ENCODE measurements at regions not wholly inside any gene's neighbourhood (a gene's known extent, or its start where the extent isn't known, plus 50 kb on each side); places are given as distances from the start of the nearest gene placed in this dataset.
A peak's percentile ranks its signal among the peaks of the same experiment; 100 is the strongest.

GRCh38 chr3:40782111-40782721 is 257.5 kb downstream of the ZNF621 start:
- DNase-seq (ENCODE audit: low spot score in 2 of 2), result no peak
- no peaks in the 10 kb centered on the region for H3K4me1 ChIP-seq
- no peaks in the 10 kb centered on the region for H3K27me3 ChIP-seq (ENCODE audit: low read depth)
- in situ Hi-C loops (cut with MboI; ENCODE audit: low sequenced_read_pairs), result no loop called here
- H3K9me3 ChIP-seq, result no peaks in the 10 kb centered on the region
- H3K36me3 ChIP-seq (replicated peaks), result no peaks in the 10 kb centered on the region
- H3K4me3 ChIP-seq, result no peak overlapping the region

GRCh38 chr3:40790746-40791145 is 266.0 kb downstream of the ZNF621 start:
- in situ Hi-C loops (cut with MboI; ENCODE audit: low sequenced_read_pairs), result no loop called here
- DNase-seq (ENCODE audit: low spot score in 2 of 2), result no peak
- no peaks in the 10 kb centered on the region for H3K36me3 ChIP-seq (replicated peaks)
- no peaks in the 10 kb centered on the region for H3K9me3 ChIP-seq
- no peak overlapping the region for H3K4me3 ChIP-seq
- H3K27me3 ChIP-seq (ENCODE audit: low read depth), result no peaks in the 10 kb centered on the region; the same call in 1 of the 2 replicates
- no peaks in the 10 kb centered on the region for H3K4me1 ChIP-seq

DNA sequence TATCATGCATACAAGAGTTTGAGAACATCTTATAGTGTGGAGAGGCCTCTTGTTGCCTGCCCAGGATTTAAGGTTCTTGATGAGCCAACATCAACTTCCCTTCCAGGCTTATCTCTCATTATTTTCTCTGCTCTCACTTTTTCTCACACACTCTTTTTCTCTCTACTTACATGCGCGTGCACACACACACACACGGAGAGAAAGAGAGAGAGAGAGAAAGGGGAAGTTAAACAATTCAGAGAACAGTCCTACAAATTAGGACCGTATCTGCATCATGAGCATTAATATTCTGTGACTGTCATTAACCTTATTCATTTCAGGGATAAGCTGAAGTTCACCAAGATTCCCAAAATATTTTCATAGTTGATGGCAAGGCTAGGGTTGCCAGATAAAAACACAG is 269.0 kb downstream of the ZNF621 start:
- in situ Hi-C loops (cut with MboI; ENCODE audit: low sequenced_read_pairs), result no loop called here
- no peaks in the 10 kb centered on the region for H3K9me3 ChIP-seq
- H3K36me3 ChIP-seq (replicated peaks), result no peaks in the 10 kb centered on the region
- no peaks in the 10 kb centered on the region; the same call in 1 of the 2 replicates for H3K27me3 ChIP-seq (ENCODE audit: low read depth)
- no peak overlapping the region for H3K4me3 ChIP-seq
- no peak for DNase-seq (ENCODE audit: low spot score in 2 of 2)
- H3K4me1 ChIP-seq, result no peaks in the 10 kb centered on the region

- no peaks in the 10 kb centered on the region for H3K27me3 ChIP-seq (ENCODE audit: low read depth)
- no peaks in the 10 kb centered on the region for H3K4me1 ChIP-seq
- no peak overlapping the region for H3K4me3 ChIP-seq
- no peaks in the 10 kb centered on the region for H3K9me3 ChIP-seq
- no peak for DNase-seq (ENCODE audit: low spot score in 2 of 2)
- H3K36me3 ChIP-seq (replicated peaks), result no peaks in the 10 kb centered on the region
- in situ Hi-C loops (cut with MboI; ENCODE audit: low sequenced_read_pairs), result no loop called here
Observed at GRCh38 chr3:40800343-40800742, 275.6 kb downstream of the ZNF621 start.

DNA sequence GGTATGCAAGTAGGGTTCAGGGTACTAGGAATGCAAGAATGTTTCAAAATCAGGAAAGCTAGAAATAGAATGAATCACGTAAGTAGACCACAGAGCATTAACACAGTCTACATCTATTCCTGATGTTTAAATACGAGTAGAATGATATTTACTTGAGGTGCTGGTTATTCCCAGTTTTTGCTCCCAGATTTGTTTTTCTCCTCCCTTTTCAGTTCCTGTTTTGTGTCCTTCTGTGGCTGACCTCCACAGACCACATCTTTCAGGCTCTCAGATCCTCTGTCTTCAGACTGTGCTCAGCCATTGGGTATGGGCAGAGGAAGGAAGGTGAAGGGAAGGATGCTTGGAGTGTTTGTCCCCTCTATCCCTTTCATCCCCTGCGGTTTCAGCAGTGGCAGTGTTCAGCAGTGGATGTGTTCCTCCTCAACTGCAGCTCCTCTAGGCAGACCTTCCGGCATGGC is 276.6 kb downstream of the ZNF621 start:
- Histone ChIP-seq H3K4me1 (no peaks in the 10 kb centered on the region), H3K4me3 (no peak overlapping the region), H3K27me3 (ENCODE audit: low read depth) (no peaks in the 10 kb centered on the region), H3K9me3 (no peaks in the 10 kb centered on the region), H3K36me3 (replicated peaks) (no peaks in the 10 kb centered on the region)
- no peak for DNase-seq (ENCODE audit: low spot score in 2 of 2)
- in situ Hi-C loops (cut with MboI; ENCODE audit: low sequenced_read_pairs), result no loop called here

DNA sequence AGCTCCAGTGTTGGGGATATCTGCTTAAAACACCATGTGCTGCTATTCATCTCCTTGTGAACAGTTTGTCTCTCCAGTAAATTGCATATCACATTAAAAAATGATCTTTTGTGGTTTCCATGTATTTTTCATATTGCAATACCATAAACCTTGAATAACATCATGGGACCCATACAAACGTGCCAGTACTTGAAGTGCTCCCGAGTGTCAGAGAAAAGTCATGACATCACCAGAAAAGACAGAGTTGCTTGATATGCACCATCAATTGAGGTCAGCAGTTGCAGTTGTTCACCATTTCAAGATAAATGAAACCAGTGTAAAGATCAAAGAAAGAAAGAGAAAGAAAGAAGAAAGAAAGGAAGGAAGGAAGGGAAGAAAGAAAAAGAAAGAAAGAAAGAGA is 278.6 kb downstream of the ZNF621 start:
- Histone ChIP-seq H3K9me3 (no peaks in the 10 kb centered on the region), H3K4me1 (no peaks in the 10 kb centered on the region), H3K36me3 (replicated peaks) (no peaks in the 10 kb centered on the region), H3K4me3 (no peak overlapping the region), H3K27me3 (ENCODE audit: low read depth) (peaks cover 2% of the 10 kb centered on the region; the same call in 1 of the 2 replicates)
- DNase-seq (ENCODE audit: low spot score in 2 of 2), result no peak
- in situ Hi-C loops (cut with MboI; ENCODE audit: low sequenced_read_pairs), result no loop called here

DNA sequence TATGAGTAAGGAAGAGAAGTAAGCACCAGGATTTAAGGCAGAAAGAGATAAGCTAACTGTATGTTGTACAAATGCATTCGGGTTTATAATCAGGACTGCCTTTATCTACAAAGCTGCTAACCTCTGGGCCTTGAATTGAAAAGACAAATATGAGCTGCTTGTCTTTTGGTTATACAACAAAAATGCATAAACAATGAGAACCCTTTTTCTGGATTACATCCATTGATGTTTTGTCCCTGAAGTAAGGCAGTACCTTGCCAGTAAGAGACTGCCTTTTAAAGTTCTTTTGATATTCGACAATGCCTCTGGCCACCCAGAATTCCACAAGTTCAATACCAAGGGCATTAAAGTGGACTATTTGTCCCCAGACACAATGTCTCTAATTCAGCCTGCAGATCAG is 280.7 kb downstream of the ZNF621 start:
- no peaks in the 10 kb centered on the region for H3K9me3 ChIP-seq
- H3K4me1 ChIP-seq, result no peaks in the 10 kb centered on the region
- no peak overlapping the region for H3K4me3 ChIP-seq
- peak in 1 of 2 experiments; percentile 5 for DNase-seq (ENCODE audit: low spot score in 2 of 2)
- H3K36me3 ChIP-seq (replicated peaks), result no peaks in the 10 kb centered on the region
- in situ Hi-C loops (cut with MboI; ENCODE audit: low sequenced_read_pairs), result no loop called here
- peaks cover 2% of the 10 kb centered on the region; the same call in 1 of the 2 replicates for H3K27me3 ChIP-seq (ENCODE audit: low read depth)

DNA sequence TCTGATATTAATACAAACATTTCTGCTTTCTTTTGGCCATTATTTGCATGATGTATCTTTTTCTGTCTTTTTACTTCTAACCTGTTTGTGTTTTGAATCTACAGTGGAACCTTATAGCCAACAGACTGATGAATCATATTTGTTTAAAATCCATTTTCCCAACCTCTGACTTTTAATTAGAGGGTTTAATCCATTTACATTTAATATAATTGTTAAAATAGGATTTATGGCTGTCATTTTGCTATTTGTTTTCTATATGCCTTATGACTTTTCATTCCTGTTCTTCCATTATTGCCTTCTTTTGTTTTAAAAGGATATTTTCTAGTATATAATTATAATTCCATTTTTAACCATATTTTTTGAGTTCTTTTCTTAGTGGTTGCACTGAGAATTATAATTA is 286.1 kb downstream of the ZNF621 start:
- Histone ChIP-seq H3K27me3 (ENCODE audit: low read depth) (peaks cover 2% of the 10 kb centered on the region; the same call in 1 of the 2 replicates), H3K36me3 (replicated peaks) (no peaks in the 10 kb centered on the region), H3K4me1 (no peaks in the 10 kb centered on the region), H3K9me3 (no peaks in the 10 kb centered on the region), H3K4me3 (no peak overlapping the region)
- in situ Hi-C loops (cut with MboI; ENCODE audit: low sequenced_read_pairs), result no loop called here
- no peak for DNase-seq (ENCODE audit: low spot score in 2 of 2)

GRCh38 chr3:40817017-40817416 is 292.3 kb downstream of the ZNF621 start:
- no peaks in the 10 kb centered on the region for H3K36me3 ChIP-seq (replicated peaks)
- no peaks in the 10 kb centered on the region for H3K4me1 ChIP-seq
- DNase-seq (ENCODE audit: low spot score in 2 of 2), result no peak
- in situ Hi-C loops (cut with MboI; ENCODE audit: low sequenced_read_pairs), result no loop called here
- no peak overlapping the region for H3K4me3 ChIP-seq
- H3K27me3 ChIP-seq (ENCODE audit: low read depth), result peaks cover 3% of the 10 kb centered on the region; the same call in 1 of the 2 replicates
- no peaks in the 10 kb centered on the region for H3K9me3 ChIP-seq

DNA sequence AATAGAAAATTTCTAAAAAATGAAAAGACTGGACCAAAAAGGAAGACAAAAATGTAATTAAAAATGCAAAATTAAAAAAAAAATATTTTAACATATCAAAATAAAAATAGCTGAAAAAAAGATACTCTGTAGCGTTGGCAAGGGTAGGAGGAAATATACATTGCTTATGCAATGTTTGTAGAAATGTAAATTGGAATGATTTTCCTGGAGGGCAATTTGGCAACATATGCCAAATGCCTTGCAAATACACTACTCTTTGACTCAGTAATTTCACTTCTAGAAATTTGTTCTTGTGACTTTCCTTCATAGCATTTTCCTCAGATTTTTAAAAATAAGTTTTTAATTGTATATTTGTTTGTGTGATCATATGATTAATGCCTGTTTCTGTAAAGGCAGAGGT is 296.6 kb downstream of the ZNF621 start:
- H3K4me3 ChIP-seq, result no peak overlapping the region
- no peaks in the 10 kb centered on the region for H3K9me3 ChIP-seq
- DNase-seq (ENCODE audit: low spot score in 2 of 2), result no peak
- peaks cover 3% of the 10 kb centered on the region; the same call in 1 of the 2 replicates for H3K27me3 ChIP-seq (ENCODE audit: low read depth)
- H3K36me3 ChIP-seq (replicated peaks), result no peaks in the 10 kb centered on the region
- in situ Hi-C loops (cut with MboI; ENCODE audit: low sequenced_read_pairs), result no loop called here
- no peaks in the 10 kb centered on the region for H3K4me1 ChIP-seq

- H3K4me3 ChIP-seq, result no peak overlapping the region
- H3K36me3 ChIP-seq (replicated peaks), result no peaks in the 10 kb centered on the region
- no peaks in the 10 kb centered on the region for H3K4me1 ChIP-seq
- no peaks in the 10 kb centered on the region for H3K27me3 ChIP-seq (ENCODE audit: low read depth)
- in situ Hi-C loops (cut with MboI; ENCODE audit: low sequenced_read_pairs), result no loop called here
- no peak for DNase-seq (ENCODE audit: low spot score in 2 of 2)
- H3K9me3 ChIP-seq, result no peaks in the 10 kb centered on the region
Observed at GRCh38 chr3:40827226-40827625, 302.5 kb downstream of the ZNF621 start.

DNA sequence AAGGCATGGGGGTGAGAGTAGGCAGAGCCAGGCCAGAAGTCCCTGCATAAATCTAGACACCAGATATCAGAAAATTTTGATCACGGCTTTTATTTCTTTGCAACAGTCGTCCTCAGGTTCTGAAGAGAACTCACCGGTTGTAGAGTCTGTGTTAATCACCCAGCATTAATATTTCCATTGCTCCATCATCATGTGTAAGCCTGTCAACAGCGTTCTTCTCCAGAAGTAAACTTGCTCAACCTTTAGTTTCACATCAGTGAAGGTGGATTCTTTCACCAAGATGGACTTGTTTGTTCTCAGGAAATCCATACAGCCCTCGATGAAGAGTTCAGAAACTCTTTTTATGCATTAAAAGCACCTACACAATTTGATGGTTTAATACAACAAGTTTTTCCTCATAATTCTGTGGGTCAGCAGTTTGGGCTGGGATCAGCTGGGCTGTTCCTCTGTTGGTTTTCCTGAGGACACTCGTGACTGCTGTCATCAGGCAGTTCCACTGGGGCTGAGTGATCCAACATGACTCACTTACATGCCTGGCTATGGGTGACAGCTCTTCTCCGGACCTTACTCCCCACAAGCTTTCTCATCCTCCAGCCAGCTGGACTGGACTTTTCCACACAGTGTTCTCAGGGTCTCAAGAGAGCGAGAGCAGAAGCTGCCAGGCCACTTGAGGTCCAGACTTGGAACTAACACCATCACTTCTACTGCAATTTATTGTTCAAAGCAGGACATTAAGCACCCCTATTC is 303.4 kb downstream of the ZNF621 start:
- Histone ChIP-seq H3K36me3 (replicated peaks) (no peaks in the 10 kb centered on the region), H3K4me1 (no peaks in the 10 kb centered on the region), H3K4me3 (no peak overlapping the region), H3K27me3 (ENCODE audit: low read depth) (no peaks in the 10 kb centered on the region), H3K9me3 (no peaks in the 10 kb centered on the region)
- DNase-seq (ENCODE audit: low spot score in 2 of 2), result no peak
- in situ Hi-C loops (cut with MboI; ENCODE audit: low sequenced_read_pairs), result no loop called here

DNA sequence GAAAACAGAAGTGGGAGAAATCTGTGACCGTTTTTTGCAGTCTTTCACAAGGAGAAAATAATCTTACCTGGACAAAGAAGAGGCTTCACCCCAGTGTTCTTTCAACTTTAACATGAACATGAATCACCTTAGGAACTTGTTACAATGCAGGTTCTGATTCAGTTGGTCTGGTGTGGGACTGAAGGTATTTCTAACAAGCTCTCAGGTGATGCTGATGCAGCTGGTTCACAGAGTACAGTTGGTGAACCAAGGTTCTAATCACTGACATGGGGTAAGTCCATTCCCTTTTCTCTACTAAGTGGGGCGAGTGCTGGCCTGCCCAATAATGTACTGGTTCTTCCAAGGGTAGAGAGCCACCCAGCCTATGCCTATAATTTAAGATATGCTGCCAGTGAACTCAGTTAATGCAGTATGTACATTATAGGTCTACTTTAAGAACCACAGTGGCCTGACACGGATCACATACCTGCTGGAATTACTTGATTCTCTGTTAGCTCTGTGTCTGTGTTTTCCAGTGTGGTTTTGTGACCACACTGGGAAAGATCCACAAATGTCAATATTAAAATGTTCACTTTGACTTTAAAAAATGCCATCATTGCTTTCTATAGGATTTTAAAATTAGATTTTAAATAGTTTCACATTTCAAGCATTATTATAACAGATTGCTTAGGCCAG is 304.1 kb downstream of the ZNF621 start:
- in situ Hi-C loops (cut with MboI; ENCODE audit: low sequenced_read_pairs), result no loop called here
- Histone ChIP-seq H3K27me3 (ENCODE audit: low read depth) (no peaks in the 10 kb centered on the region), H3K4me3 (no peak overlapping the region), H3K36me3 (replicated peaks) (no peaks in the 10 kb centered on the region), H3K9me3 (no peaks in the 10 kb centered on the region), H3K4me1 (no peaks in the 10 kb centered on the region)
- DNase-seq (ENCODE audit: low spot score in 2 of 2), result no peak

- Histone ChIP-seq H3K27me3 (ENCODE audit: low read depth) (no peaks in the 10 kb centered on the region), H3K4me3 (no peak overlapping the region), H3K36me3 (replicated peaks) (no peaks in the 10 kb centered on the region), H3K9me3 (no peaks in the 10 kb centered on the region), H3K4me1 (no peaks in the 10 kb centered on the region)
- no peak for DNase-seq (ENCODE audit: low spot score in 2 of 2)
- in situ Hi-C loops (cut with MboI; ENCODE audit: low sequenced_read_pairs), result no loop called here
Observed at GRCh38 chr3:40829876-40830275, 305.1 kb downstream of the ZNF621 start.
